A549 (cell line): ENCODE measurements at regions not wholly inside any gene's neighbourhood (a gene's known extent, or its start where the extent isn't known, plus 50 kb on each side); places are given as distances from the start of the nearest gene placed in this dataset.

Experiments
- ATAC-seq, 2 experiments: fragments of 200-7000 bp in 1 of 2; fragments of >200 bp in 1 of 2; cut with Nextera tagmentation in 1 of 2; cut with Tn5 transposase in 1 of 2; 3 replicates each; pipeline versions ENCODE4 v1.8.0 to v1.9.1; 2018 to 2020; ENCODE audit warnings: mild to moderate bottlenecking in 1 of 2, moderate library complexity in 1 of 2
- CTCF ChIA-PET: fragments of 300-600 bp; sonication (Branson Sonifier 250); formaldehyde crosslinking; extraction: SDS; loops from one replicate; lab custom pipeline; 2021; ENCODE audit warnings: antibody characterized with exemption, inconsistent platforms; lab: Yijun Ruan, JAX
- POLR2A ChIA-PET: fragments of 350-600 bp; formaldehyde crosslinking; extraction: SDS; loops from one replicate; lab custom pipeline; 2021; ENCODE audit warnings: antibody characterized with exemption, inconsistent platforms; lab: Yijun Ruan, JAX
- DNase-seq, 2 experiments: peaks; one replicate each; pipeline versions ENCODE4 v3.0.0 to v3.0.0-alpha.2; 2011 to 2016; ENCODE audit warnings: low read depth in 1 of 2, low spot score in 1 of 2
- FAIRE-seq: peaks from 2 replicates; lab custom pipeline; 2011; peaks lifted over from hg19 to GRCh38; lab: Jason Lieb, UNC
- H3K27ac ChIP-seq, 2 experiments: fragments of >200 bp; sonication (Bioruptor Twin); formaldehyde crosslinking; 3 replicates each; pipeline ENCODE4 v1.5.1; 2016 to 2017
- H3K4me1 ChIP-seq: fragments of >200 bp; sonication (Bioruptor Twin); formaldehyde crosslinking; 3 replicates; pipeline ENCODE4 v1.6.1; 2016
- H3K4me2 ChIP-seq: fragments of >200 bp; sonication (Bioruptor Twin); formaldehyde crosslinking; 3 replicates; pipeline ENCODE4 v1.6.1; 2016
- H3K4me3 ChIP-seq: fragments of >200 bp; sonication (Bioruptor Twin); formaldehyde crosslinking; 3 replicates; pipeline ENCODE4 v1.5.1; 2016
- H3K9me3 ChIP-seq: fragments of >200 bp; sonication (Bioruptor Twin); formaldehyde crosslinking; 3 replicates; pipeline ENCODE4 v1.6.1; 2016
- ATOH8 ChIP-seq: fragments of 250-450 bp; sonication (Bioruptor Pico); IDR thresholded peaks from 2 replicates; pipeline ENCODE4 v1.5.0; 2020; ENCODE audit warnings: low read depth, mild to moderate bottlenecking, moderate library complexity
- BHLHE40 ChIP-seq: IDR thresholded peaks from 2 replicates; pipeline ENCODE4 v1.6.1; 2012; ENCODE audit warnings: low read depth, low read length, inconsistent platforms
- CHD2 ChIP-seq: fragments of 150-350 bp; IDR thresholded peaks from 2 replicates; pipeline ENCODE4 v1.6.1; 2014; ENCODE audit warnings: low read length; ENCODE audit not compliant: partially characterized antibody
- CHD4 ChIP-seq: fragments of 200-600 bp; sonication (generic); IDR thresholded peaks from 2 replicates; pipeline ENCODE4 v1.6.1; 2016; ENCODE audit warnings: antibody characterized with exemption, mild to moderate bottlenecking, borderline replicate concordance
- CTCF ChIP-seq: fragments of >200 bp; sonication (Bioruptor Twin); formaldehyde crosslinking; IDR thresholded peaks from 3 replicates; pipeline ENCODE4 v1.5.1; 2016
- E2F6 ChIP-seq: IDR thresholded peaks from 2 replicates; pipeline ENCODE4 v1.6.1; 2012; ENCODE audit warnings: low read depth, borderline replicate concordance
- ELK1 ChIP-seq: fragments of 150-350 bp; IDR thresholded peaks from 2 replicates; pipeline ENCODE4 v1.6.1; 2014; ENCODE audit warnings: low read depth, mild to moderate bottlenecking, low read length
- EP300 ChIP-seq, 2 experiments: fragments of >200 bp; sonication (Bioruptor Twin); formaldehyde crosslinking; IDR thresholded peaks; 2 replicates in 1 of 2; 3 replicates in 1 of 2; pipeline ENCODE4 v1.6.1; 2016 to 2017
- FOSB ChIP-seq: fragments of 250-450 bp; sonication (Bioruptor Pico); IDR thresholded peaks from 2 replicates; pipeline ENCODE4 v1.5.0; 2020; ENCODE audit warnings: mild to moderate bottlenecking, moderate library complexity
- HDAC2 ChIP-seq: fragments of 200-600 bp; sonication (generic); IDR thresholded peaks from 2 replicates; pipeline ENCODE4 v1.6.1; 2016
- HEYL ChIP-seq: fragments of 250-450 bp; sonication (Bioruptor Pico); IDR thresholded peaks from 2 replicates; pipeline ENCODE4 v1.8.0; 2021; ENCODE audit warnings: mild to moderate bottlenecking, moderate library complexity
- HOXB13 ChIP-seq: fragments of 250-450 bp; sonication (Bioruptor Pico); IDR thresholded peaks from 2 replicates; pipeline ENCODE4 v1.5.0; 2020; ENCODE audit warnings: low read depth, mild to moderate bottlenecking, moderate library complexity
- MAFK ChIP-seq: fragments of 450-650 bp; IDR thresholded peaks from 2 replicates; pipeline ENCODE4 v1.6.1; 2014; ENCODE audit not compliant: partially characterized antibody
- PBX3 ChIP-seq: IDR thresholded peaks from 2 replicates; pipeline ENCODE4 v1.6.1; 2012
- PHF8 ChIP-seq: fragments of 200-600 bp; sonication (generic); IDR thresholded peaks from 2 replicates; pipeline ENCODE4 v1.6.1; 2016; ENCODE audit warnings: low read depth, mild to moderate bottlenecking, antibody characterized with exemption, moderate library complexity, borderline replicate concordance
- RAD21 ChIP-seq, 2 experiments: fragments of >200 bp in 1 of 2; sonication (Bioruptor Twin) in 1 of 2; formaldehyde crosslinking in 1 of 2; IDR thresholded peaks in 1 of 2; conservative IDR thresholded peaks in 1 of 2; 2 replicates in 1 of 2; 3 replicates in 1 of 2; pipeline ENCODE4 v1.6.1; 2012 to 2018; ENCODE audit warnings: inconsistent platforms in 1 of 2
- RCOR1 ChIP-seq: fragments of 150-350 bp; IDR thresholded peaks from 2 replicates; pipeline ENCODE4 v1.6.1; 2014; ENCODE audit warnings: antibody characterized with exemption, low read length, low read depth
- RFX5 ChIP-seq: fragments of 450-650 bp; IDR thresholded peaks from 2 replicates; pipeline ENCODE4 v1.7.1; 2014; ENCODE audit warnings: antibody characterized with exemption, mild to moderate bottlenecking, moderate library complexity
- SMC3 ChIP-seq: fragments of >200 bp; sonication (Bioruptor Twin); formaldehyde crosslinking; IDR thresholded peaks from 3 replicates; pipeline ENCODE4 v1.6.1; 2018; ENCODE audit warnings: inconsistent platforms
- ZFP36 ChIP-seq: fragments of 450-650 bp; IDR thresholded peaks from 2 replicates; pipeline ENCODE4 v1.6.1; 2014; ENCODE audit warnings: borderline replicate concordance; ENCODE audit not compliant: partially characterized antibody
- WGBS: methylation state at CpG from one replicate; pipeline ENCODE4 v1.1.6; 2017; ENCODE audit errors: missing lambda C conversion rate; 5-methylcytosine and 5-hydroxymethylcytosine counted together

- Histone ChIP-seq H3K27ac (no peak overlapping the region), H3K4me2 (no peak overlapping the region), H3K4me3 (no peak overlapping the region), H3K4me1 (no peaks in the 10 kb centered on the region), H3K9me3 (no peaks in the 10 kb centered on the region)
- ChIA-PET CTCF (no interaction called here), POLR2A (no interaction called here)
- ATAC-seq (no peak), DNase-seq (no peak), FAIRE-seq (no peak)
- 25% methylated on average over 7 of the region's 7 CpGs for whole genome bisulfite sequencing
- TF ChIP-seq EP300 (IDR thresholded peaks at IDR 0.05): no peak
Observed at GRCh38 chr2:3023531-3023930, 354.1 kb downstream of the EIPR1 start.

- CTCF ChIA-PET: no interaction called here
- ATAC-seq: peak in 1 of 2 experiments; percentile 51; a peak in 3 of 6 replicates
- no peaks in the 10 kb centered on the region for H3K9me3 ChIP-seq
- TF ChIP-seq HEYL (no peak), PBX3 (no peak), CHD2 (no peak), SMC3 (no peak), HDAC2 (no peak), RFX5 (no peak), RAD21 (conservative IDR thresholded peaks at IDR 0.05 in 1 of 2, IDR thresholded peaks at IDR 0.05 in 1 of 2) (no peak), BHLHE40 (no peak), RCOR1 (no peak), HOXB13 (CRISPR knock-in tag) (no peak), FOSB (CRISPR knock-in tag) (no peak), E2F6 (no peak), ATOH8 (CRISPR knock-in tag) (no peak), PHF8 (no peak), CHD4 (no peak), MAFK (no peak), ELK1 (no peak), ZFP36 (no peak)
- H3K4me1 ChIP-seq: no peaks in the 10 kb centered on the region
- no peak overlapping the region for H3K4me2 ChIP-seq
- POLR2A ChIA-PET: no interaction called here
- no peak for FAIRE-seq
- no peak overlapping the region for H3K27ac ChIP-seq
- no peak for DNase-seq
- 16% methylated on average over 9 of the region's 9 CpGs for WGBS
- no peak overlapping the region for H3K4me3 ChIP-seq
Observed at GRCh38 chr2:3022841-3023372, 354.7 kb downstream of the EIPR1 start.

GRCh38 chr2:3021720-3022119 lies 355.9 kb downstream of the EIPR1 start:
- CTCF ChIA-PET: no interaction called here
- POLR2A ChIA-PET: no interaction called here
- no peak overlapping the region for H3K4me2 ChIP-seq
- no peak overlapping the region for H3K27ac ChIP-seq
- ATAC-seq (no peak), DNase-seq (no peak), FAIRE-seq (no peak)
- 61% methylated on average over 8 of the region's 8 CpGs for WGBS
- no peak overlapping the region for H3K4me3 ChIP-seq
- no peaks in the 10 kb centered on the region for H3K4me1 ChIP-seq
- H3K9me3 ChIP-seq: peaks cover 2% of the 10 kb centered on the region; the same call in 1 of the 3 replicates
- TF ChIP-seq CHD2 (no peak), PBX3 (no peak), CTCF (no peak)
